HG02678 (cell line): ENCODE measurements at regions not wholly inside any gene's neighbourhood (a gene's known extent, or its start where the extent isn't known, plus 50 kb on each side); places are given as distances from the start of the nearest gene placed in this dataset.

Experiments
- ATAC-seq: cut with Tn5 transposase; IDR thresholded peaks from one replicate; pipeline ENCODE4 v1.9.1; 2021; ENCODE audit warnings: mild to moderate bottlenecking, moderate library complexity; ENCODE audit not compliant: unreplicated experiment

- no peak for ATAC-seq
Observed at GRCh38 chr4:144451766-144452450, 194.0 kb upstream of the HHIP start.

- ATAC-seq = no peak
Observed at GRCh38 chr4:144456196-144456595, 189.8 kb upstream of the HHIP start.

GRCh38 chr4:144461906-144462305, 184.1 kb upstream of the HHIP start:
- no peak for ATAC-seq

DNA sequence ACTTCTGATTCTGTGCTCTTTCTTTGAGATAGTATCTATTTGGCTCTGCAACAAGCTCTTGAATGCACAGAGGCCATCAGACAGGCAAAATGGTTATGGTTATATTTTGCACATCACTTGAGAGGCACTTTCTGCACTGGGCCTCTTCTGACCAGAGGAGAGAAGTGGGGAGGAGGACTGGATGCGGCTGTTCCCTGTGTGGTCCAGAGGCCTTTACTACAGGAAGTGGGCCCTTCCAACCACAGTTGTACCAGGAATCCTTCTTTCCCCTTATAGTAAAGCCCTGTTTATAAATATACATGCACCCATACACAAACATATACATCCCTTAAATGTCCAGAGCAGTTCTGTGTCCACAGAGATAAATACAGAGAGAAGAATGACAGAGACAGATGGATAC, 182.7 kb upstream of the HHIP start:
- ATAC-seq = no peak

GRCh38 chr4:144463896-144464295, 182.1 kb upstream of the HHIP start:
- ATAC-seq = no peak

GRCh38 chr4:144465546-144465945, 180.4 kb upstream of the HHIP start:
- no peak for ATAC-seq

- ATAC-seq = no peak
Observed at GRCh38 chr4:144480068-144480467, 165.9 kb upstream of the HHIP start.

DNA sequence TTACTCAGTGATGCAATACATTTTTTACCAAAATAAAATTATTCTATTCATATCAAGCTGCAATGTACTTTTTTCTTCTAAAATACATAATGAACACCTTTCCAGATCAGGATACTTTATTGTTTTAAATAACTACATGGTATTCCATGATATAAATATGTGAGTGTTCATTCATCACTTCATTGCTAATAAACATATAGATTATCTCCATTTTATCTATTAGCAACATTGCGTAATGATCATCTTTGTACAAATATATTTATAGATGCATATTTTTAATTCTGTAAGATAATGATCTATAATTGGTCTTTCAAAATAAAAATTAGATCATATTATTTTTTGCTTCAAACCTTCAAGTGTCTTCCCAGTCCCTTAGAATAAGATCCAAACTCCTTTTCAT, 156.1 kb upstream of the HHIP start:
- no peak for ATAC-seq

DNA sequence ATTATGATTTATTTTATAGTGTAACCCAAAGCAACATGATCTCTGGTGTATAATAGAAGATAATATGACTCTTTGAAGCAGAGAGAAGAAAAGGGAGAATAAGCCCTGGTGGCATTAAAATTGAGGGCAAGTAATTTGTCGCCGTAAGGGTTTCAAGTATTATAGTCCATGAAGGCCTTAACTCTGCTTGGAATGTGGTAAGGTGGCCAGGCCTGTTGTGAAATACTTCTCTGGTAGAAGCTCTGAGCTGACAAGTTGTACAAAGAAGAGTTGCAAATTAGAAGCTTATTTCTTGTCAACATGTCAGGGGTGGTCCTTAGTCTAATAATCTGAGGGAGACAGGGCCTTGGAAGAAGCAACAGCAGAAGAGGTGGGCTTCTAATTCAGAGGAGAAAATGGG, 151.7 kb upstream of the HHIP start:
- ATAC-seq = no peak

DNA sequence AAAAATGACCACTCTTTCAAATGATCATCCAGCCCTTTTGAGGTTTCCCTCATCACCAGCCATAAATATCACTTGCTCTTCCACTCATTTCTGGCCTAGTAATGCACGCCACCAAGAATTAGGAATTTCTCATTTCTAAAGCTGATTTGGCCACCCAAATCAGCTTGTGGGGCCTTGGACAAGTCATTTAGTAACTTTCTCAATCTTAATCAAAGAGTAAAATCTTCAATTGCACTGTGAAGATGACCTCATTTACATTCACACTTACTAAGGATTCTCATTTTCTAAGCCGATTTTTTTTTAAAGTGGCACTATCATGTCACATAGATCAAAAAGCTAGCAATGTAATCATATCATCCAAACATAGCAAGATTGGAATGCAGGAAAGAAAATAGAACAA, 150.0 kb upstream of the HHIP start:
- no peak for ATAC-seq

GRCh38 chr4:144499777-144500176, 146.2 kb upstream of the HHIP start:
- ATAC-seq = peak; percentile 69

DNA sequence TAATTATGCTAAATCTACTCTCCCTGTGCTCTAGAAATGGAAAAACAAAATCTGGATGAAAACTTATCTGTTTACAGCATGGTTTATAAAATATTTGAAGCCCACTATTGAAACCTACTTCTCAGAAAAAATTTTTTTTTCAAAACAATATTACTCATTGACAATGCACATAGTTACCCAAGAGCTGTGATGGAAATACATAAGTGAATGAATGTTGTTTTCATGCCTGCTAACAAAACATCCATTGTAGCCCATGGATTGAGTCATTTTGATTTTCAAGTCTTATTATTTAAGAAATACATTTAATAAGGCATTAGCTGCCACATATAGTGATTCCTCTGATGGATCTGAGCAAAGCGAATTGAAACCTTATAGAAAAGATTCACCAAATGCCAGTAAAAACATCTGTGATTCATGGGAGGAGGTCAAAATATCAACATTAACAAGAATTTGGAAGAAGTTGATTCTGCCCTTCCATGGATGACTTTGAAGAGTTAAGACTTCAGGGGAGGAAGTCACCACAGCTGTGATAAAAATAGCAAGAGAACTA, 144.7 kb upstream of the HHIP start:
- ATAC-seq = no peak

DNA sequence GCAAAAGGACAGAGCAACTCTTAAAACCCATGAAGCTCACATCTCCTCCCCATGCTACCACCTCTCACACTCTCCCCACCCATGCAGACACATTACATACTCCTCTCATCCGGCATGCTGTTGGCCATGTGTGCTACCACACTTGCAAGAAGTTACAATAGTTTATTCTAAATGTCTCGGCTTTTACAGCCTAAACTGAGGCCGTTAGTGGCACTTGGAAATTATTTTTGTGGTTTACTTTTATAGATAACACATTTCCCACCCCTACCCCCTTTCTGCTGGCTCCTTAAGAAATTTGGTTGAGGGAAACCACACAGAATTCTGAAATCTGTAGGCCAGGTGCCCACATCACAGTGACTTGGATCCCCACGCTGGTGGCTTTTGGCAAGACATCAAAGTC, 141.1 kb upstream of the HHIP start:
- ATAC-seq = no peak

- no peak for ATAC-seq
Observed at GRCh38 chr4:144507311-144508101, 138.4 kb upstream of the HHIP start.

- ATAC-seq = no peak
Observed at GRCh38 chr4:144509088-144510015, 136.6 kb upstream of the HHIP start.

- no peak for ATAC-seq
Observed at GRCh38 chr4:144514736-144515135, 131.2 kb upstream of the HHIP start.

DNA sequence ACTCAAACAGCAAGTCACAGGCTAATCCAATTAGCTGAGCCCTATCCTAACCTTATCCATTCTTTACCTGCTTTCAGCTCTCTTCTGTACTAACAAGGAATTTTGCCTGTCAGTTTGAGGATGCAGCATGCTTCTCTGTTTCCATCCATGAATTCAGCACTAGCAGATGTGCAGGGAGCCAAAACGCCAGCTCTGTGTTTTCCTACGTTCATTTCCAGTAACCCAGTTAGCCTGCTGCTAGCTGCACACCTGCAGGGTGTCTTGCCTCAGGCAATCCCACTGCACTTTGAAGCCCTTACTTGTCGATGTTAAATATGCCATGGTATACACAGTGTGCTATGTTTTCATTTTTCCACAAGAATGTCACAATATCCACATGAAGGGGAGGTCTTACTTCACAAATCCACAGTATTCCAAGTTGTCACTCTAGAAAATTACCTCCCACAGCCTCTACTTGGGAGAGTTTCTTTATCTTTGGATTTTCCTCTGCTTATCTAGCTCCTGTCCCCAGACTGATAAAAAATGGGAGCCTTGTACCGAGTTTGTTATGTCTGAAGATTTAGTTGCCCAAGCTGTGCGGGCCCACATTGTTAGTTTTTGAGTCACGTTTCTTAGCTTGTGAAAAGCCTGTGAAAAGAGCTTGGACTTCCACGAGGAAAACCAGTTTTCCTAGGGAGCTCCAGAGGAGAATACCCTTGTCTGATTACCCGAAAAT, 127.6 kb upstream of the HHIP start:
- ATAC-seq = no peak

DNA sequence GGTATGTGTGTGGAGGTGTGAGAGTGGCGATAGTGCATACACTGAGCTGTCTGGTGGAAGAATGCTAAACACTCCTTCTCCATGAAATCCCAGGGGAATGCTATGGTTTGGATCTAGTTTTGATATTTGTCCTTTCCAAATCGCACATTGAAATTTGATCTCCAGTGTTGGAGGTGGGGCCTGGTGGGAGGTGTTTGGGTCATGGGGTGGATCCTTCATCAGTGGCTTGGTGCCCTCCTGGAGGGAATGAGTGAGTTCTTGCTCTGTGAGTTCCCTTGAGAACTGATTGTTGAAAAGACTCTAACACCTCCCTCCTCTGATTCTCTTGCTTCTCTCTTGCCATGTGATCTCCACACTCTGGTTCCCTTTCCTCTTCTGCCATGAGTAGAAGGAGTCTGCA, 114.1 kb upstream of the HHIP start:
- ATAC-seq = no peak

GRCh38 chr4:144547678-144548298, 98.2 kb upstream of the HHIP start:
- ATAC-seq = peak; percentile 99

GRCh38 chr4:144556636-144557035, 89.3 kb upstream of the HHIP start:
- no peak for ATAC-seq
